HFF-Myc (cell line): ENCODE measurements at regions not wholly inside any gene's neighbourhood (a gene's known extent, or its start where the extent isn't known, plus 50 kb on each side); places are given as distances from the start of the nearest gene placed in this dataset.

ENCODE experiments used
- DNase-seq: peaks from one replicate; pipeline ENCODE4 v3.0.0-alpha.2; 2011; ENCODE audit warnings: low read depth; ENCODE audit errors: extremely low read depth
- H3K4me3 ChIP-seq: replicated peaks from 2 replicates; pipeline ENCODE4 v1.5.1; 2011; ENCODE audit warnings: low read depth, mild to moderate bottlenecking, control low read depth, low read length
- CTCF ChIP-seq: IDR thresholded peaks from 2 replicates; pipeline ENCODE4 v1.5.1; 2012; ENCODE audit warnings: mild to moderate bottlenecking, low read depth, low read length, control low read depth; ENCODE audit errors: missing control alignments

GRCh38 chr2:7730449-7730848, 813.2 kb downstream of the RNF144A start:
- no peak for TF ChIP-seq CTCF
- no peak for DNase-seq
- H3K4me3 ChIP-seq: no peak overlapping the region

DNA sequence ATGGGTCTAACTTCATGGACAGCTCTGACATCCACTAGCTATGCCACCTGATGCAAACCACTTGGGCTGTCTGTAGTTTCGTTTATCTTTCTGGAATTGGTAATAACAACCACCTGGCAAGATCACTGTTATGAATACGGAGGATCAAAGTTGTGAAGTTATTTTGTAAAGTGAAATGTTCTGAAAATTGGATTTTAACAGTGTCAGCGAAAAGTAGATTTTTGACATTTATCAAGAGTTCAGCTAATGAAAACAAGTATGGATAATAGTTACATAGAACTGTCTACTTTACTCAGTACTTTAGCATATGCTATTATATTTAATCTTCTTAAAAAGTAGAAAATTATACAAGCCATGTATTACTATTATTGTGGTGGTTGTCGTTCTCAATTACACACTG, 813.8 kb downstream of the RNF144A start:
- no peak for TF ChIP-seq CTCF
- H3K4me3 ChIP-seq: no peak overlapping the region
- DNase-seq: no peak

DNA sequence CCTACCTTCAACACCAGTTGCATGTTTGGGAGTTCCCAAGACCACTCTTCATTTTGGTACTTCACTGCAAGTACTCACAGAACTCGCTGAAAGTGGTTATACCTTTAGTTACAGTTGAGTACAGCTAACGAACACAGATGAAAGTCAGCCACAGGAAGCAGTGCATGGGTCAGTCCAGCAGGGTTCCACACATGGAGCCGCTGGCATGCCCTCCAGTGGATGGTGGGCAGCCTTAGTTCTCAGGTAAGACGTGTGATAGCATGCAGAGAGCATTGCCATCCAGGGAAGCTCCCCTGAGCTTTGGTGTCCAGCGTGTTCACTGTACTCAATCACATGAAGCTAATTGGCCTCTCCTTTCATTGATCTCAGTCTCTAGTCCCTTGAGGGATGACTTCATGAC, 815.3 kb downstream of the RNF144A start:
- DNase-seq: no peak
- TF ChIP-seq CTCF: no peak
- H3K4me3 ChIP-seq: no peak overlapping the region

- no peak for DNase-seq
Measured at GRCh38 chr2:7736646-7737305, 819.6 kb downstream of the RNF144A start.

GRCh38 chr2:7738596-7738995, 821.4 kb downstream of the RNF144A start:
- no peak overlapping the region for H3K4me3 ChIP-seq
- TF ChIP-seq CTCF: no peak
- DNase-seq: no peak

More at GRCh38 chr2:7736646-7737305, 819.6 kb downstream of the RNF144A start:
- no peak for TF ChIP-seq CTCF
- no peak overlapping the region for H3K4me3 ChIP-seq

DNA sequence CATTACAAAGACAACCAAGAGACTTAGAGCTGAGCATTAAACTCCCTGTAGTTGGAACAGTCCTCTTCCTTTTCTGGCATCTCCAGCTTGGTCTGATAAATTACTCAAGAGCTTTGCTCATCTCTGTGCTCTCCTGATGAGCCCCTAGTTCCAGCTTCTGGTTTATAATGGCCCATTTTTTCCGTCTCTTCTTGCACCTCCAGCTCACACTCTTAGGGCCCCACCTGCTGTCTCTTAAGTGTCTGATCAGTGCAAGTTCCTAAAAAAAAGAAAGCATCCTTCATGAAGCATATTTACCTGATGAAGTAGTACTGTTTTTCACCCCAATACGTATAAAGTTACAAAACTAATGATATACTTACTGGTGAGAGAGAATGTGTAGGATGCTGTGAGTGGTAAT, 822.9 kb downstream of the RNF144A start:
- DNase-seq: no peak
- TF ChIP-seq CTCF: no peak
- H3K4me3 ChIP-seq: no peak overlapping the region

DNA sequence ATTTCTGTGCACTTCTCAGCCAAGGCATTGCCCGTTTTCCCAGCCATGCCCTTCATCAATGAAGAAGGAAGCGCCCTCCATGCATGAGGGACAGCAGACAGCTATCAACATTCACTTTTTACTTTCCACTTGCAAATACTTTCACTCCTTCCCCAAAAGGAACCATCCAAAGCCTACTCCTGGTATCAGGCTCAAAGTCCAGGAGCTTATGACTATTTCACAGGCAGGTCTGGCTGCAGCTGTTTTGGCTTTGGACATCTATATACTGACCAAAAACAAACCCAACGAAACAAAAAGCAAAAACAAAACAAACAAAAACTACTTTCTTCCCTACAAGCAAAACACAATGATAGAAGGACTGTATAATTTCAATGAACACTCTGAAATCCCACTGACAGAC, 825.1 kb downstream of the RNF144A start:
- H3K4me3 ChIP-seq: no peak overlapping the region
- TF ChIP-seq CTCF: no peak
- no peak for DNase-seq
